Hepatocyte (in vitro differentiated cells): ENCODE measurements at regions not wholly inside any gene's neighbourhood (a gene's known extent, or its start where the extent isn't known, plus 50 kb on each side); places are given as distances from the start of the nearest gene placed in this dataset.
"Not testable (repeated sequence)": the region's sequence is repeated elsewhere in the genome, so short reads cannot be mapped to it uniquely, and the experiment has no call there.

ENCODE experiments used
- DNase-seq: peaks from one replicate; pipeline ENCODE4 v3.0.0-alpha.2; 2016; ENCODE audit warnings: low spot score
- H2AFZ ChIP-seq: fragments of 200-600 bp; sonication (generic); 2 replicates; pipeline ENCODE4 v1.6.0; 2016; ENCODE audit warnings: antibody characterized with exemption, mild to moderate bottlenecking
- H3K27ac ChIP-seq: fragments of 200-600 bp; sonication (generic); 2 replicates; pipeline ENCODE4 v1.5.1; 2016; ENCODE audit warnings: mild to moderate bottlenecking
- H3K27me3 ChIP-seq: fragments of 200-600 bp; sonication (generic); 2 replicates; pipeline ENCODE4 v1.6.1; 2016
- H3K36me3 ChIP-seq: fragments of 200-600 bp; sonication (generic); replicated peaks from 2 replicates; pipeline ENCODE4 v1.5.1; 2016; ENCODE audit warnings: low read depth; ENCODE audit not compliant: insufficient read depth
- H3K4me1 ChIP-seq: fragments of 200-600 bp; sonication (generic); 2 replicates; pipeline ENCODE4 v1.5.1; 2016; ENCODE audit warnings: mild to moderate bottlenecking, moderate library complexity; ENCODE audit not compliant: insufficient read depth
- H3K4me2 ChIP-seq: fragments of 200-600 bp; sonication (generic); 2 replicates; pipeline ENCODE4 v1.6.0; 2016
- H3K4me3 ChIP-seq: fragments of 200-600 bp; sonication (generic); 2 replicates; pipeline ENCODE4 v1.5.1; 2016; ENCODE audit warnings: mild to moderate bottlenecking
- H3K79me2 ChIP-seq: fragments of 200-600 bp; sonication (generic); 2 replicates; pipeline ENCODE4 v1.6.0; 2017; ENCODE audit warnings: mild to moderate bottlenecking
- H3K9me2 ChIP-seq: fragments of 200-600 bp; sonication (generic); replicated peaks from 2 replicates; pipeline ENCODE4 v1.6.0; 2017; ENCODE audit warnings: mild to moderate bottlenecking; ENCODE audit not compliant: insufficient read depth
- H3K9me3 ChIP-seq: fragments of 200-600 bp; sonication (generic); 2 replicates; pipeline ENCODE4 v1.5.1; 2016; ENCODE audit warnings: low read depth, mild to moderate bottlenecking
- H4K20me1 ChIP-seq: fragments of 200-600 bp; sonication (generic); 2 replicates; pipeline ENCODE4 v1.6.0; 2016; ENCODE audit warnings: mild to moderate bottlenecking; ENCODE audit not compliant: insufficient read depth, poor library complexity, severe bottlenecking
- CTCF ChIP-seq: fragments of 200-600 bp; sonication (generic); IDR thresholded peaks from 2 replicates; pipeline ENCODE4 v1.5.1; 2016; ENCODE audit warnings: antibody characterized with exemption, mild to moderate bottlenecking; ENCODE audit not compliant: poor library complexity
- EZH2 ChIP-seq: fragments of 200-600 bp; sonication (generic); IDR thresholded peaks from 2 replicates; pipeline ENCODE4 v1.6.1; 2016; ENCODE audit warnings: antibody characterized with exemption, mild to moderate bottlenecking, borderline replicate concordance
- EZH2phosphoT487 ChIP-seq: fragments of 200-600 bp; sonication (generic); IDR thresholded peaks from one replicate; pipeline ENCODE4 v1.6.1; 2018; ENCODE audit warnings: antibody characterized with exemption, mild to moderate bottlenecking, low read depth, moderate library complexity; ENCODE audit not compliant: unreplicated experiment, severe bottlenecking
- WGBS: methylation state at CpG from one replicate; pipeline ENCODE4 v1.1.6; 2016; ENCODE audit warnings: low lambda C conversion rate; ENCODE audit errors: missing lambda C conversion rate; 5-methylcytosine and 5-hydroxymethylcytosine counted together

- Histone ChIP-seq H3K27ac (no peak overlapping the region), H3K4me1 (no peaks in the 10 kb centered on the region), H4K20me1 (no peaks in the 10 kb centered on the region), H3K4me2 (no peak overlapping the region), H3K4me3 (no peak overlapping the region), H3K79me2 (no peaks in the 10 kb centered on the region), H3K9me2 (no peaks in the 10 kb centered on the region), H3K9me3 (no peaks in the 10 kb centered on the region), H3K36me3 (no peaks in the 10 kb centered on the region), H3K27me3 (peaks cover 3% of the 10 kb centered on the region), H2AFZ (no peak overlapping the region)
- no peak for DNase-seq
- TF ChIP-seq EZH2 (no peak), EZH2phosphoT487 (no peak), CTCF (no peak)
- 94% methylated on average over 1 of the region's 1 CpG for WGBS
Observed at GRCh38 chr22:25413620-25414019, 150.9 kb upstream of the GRK3 start.

GRCh38 chr22:25415731-25416130, 148.7 kb upstream of the GRK3 start:
- H3K27me3 ChIP-seq = peaks cover 14% of the 10 kb centered on the region
- not testable (repeated sequence) for H3K79me2 ChIP-seq, H3K4me2 ChIP-seq, H3K4me1 ChIP-seq, H3K4me3 ChIP-seq, DNase-seq, H3K27ac ChIP-seq, H4K20me1 ChIP-seq, H3K9me3 ChIP-seq, H3K9me2 ChIP-seq, H2AFZ ChIP-seq, H3K36me3 ChIP-seq
- 67% methylated on average over 4 of the region's 4 CpGs for WGBS

- H4K20me1 ChIP-seq, H3K9me3 ChIP-seq, H3K27ac ChIP-seq, H3K4me2 ChIP-seq, H3K36me3 ChIP-seq, DNase-seq, H3K4me3 ChIP-seq, H2AFZ ChIP-seq, H3K79me2 ChIP-seq, H3K9me2 ChIP-seq: not testable (repeated sequence)
- WGBS = 87% methylated on average over 2 of the region's 2 CpGs
- peaks cover 35% of the 10 kb centered on the region for H3K27me3 ChIP-seq
- peaks cover 11% of the 10 kb centered on the region for H3K4me1 ChIP-seq
Observed at GRCh38 chr22:25417826-25418225, 146.6 kb upstream of the GRK3 start.

GRCh38 chr22:25419247-25420113, 145.0 kb upstream of the GRK3 start:
- Histone ChIP-seq H2AFZ (peak overlapping the region; percentile 3), H3K4me3 (no peak overlapping the region), H3K27ac (no peak overlapping the region), H3K79me2 (no peaks in the 10 kb centered on the region), H3K4me1 (peaks cover 11% of the 10 kb centered on the region), H3K9me3 (no peaks in the 10 kb centered on the region), H3K27me3 (peaks cover 48% of the 10 kb centered on the region), H3K36me3 (no peaks in the 10 kb centered on the region), H3K4me2 (peak overlapping the region; percentile 91), H3K9me2 (no peaks in the 10 kb centered on the region), H4K20me1 (no peaks in the 10 kb centered on the region)
- WGBS = 26% methylated on average over 25 of the region's 25 CpGs
- TF ChIP-seq EZH2 (no peak), CTCF (no peak), EZH2phosphoT487 (no peak)
- peak; percentile 49 for DNase-seq

- H3K27ac ChIP-seq, DNase-seq, H3K4me3 ChIP-seq, H4K20me1 ChIP-seq, H3K79me2 ChIP-seq, H3K9me3 ChIP-seq, H3K36me3 ChIP-seq, H2AFZ ChIP-seq, H3K9me2 ChIP-seq: not testable (repeated sequence)
- 52% methylated on average over 6 of the region's 6 CpGs for WGBS
- Histone ChIP-seq H3K4me2 (peak overlapping the region; percentile 91), H3K27me3 (peaks cover 48% of the 10 kb centered on the region), H3K4me1 (peaks cover 11% of the 10 kb centered on the region)
Observed at GRCh38 chr22:25420114-25420441, 144.4 kb upstream of the GRK3 start.
